Naive B cell (primary cell): ENCODE measurements at regions not wholly inside any gene's neighbourhood (a gene's known extent, or its start where the extent isn't known, plus 50 kb on each side); places are given as distances from the start of the nearest gene placed in this dataset.

ENCODE experiments used
- ATAC-seq, 2 donors: fragments of 150-1000 bp; cut with Tn5 transposase; 2 replicates each; pipeline ENCODE4 v1.10.0; 2021; ENCODE audit warnings: low read depth in 2 of 2, mild to moderate bottlenecking in 2 of 2, moderate library complexity in 2 of 2
- DNase-seq: peaks from one replicate; pipeline ENCODE4 v3.0.0; 2022
- H3K27ac Mint-ChIP-seq, 6 donors: one replicate each; pipeline ENCODE4 v1.8.0; 2020 to 2022; ENCODE audit warnings: mild to moderate bottlenecking in 6 of 6, mixed read lengths in 6 of 6, moderate library complexity in 5 of 6, inconsistent platforms in 2 of 6
- H3K27me3 Mint-ChIP-seq, 3 donors: one replicate each; pipeline ENCODE4 v1.8.0; 2021 to 2022; ENCODE audit warnings: mixed read lengths in 3 of 3, mild to moderate bottlenecking in 1 of 3
- H3K36me3 Mint-ChIP-seq, 2 donors: one replicate each; pipeline ENCODE4 v1.8.0; 2020 to 2022; ENCODE audit warnings: mixed read lengths in 2 of 2, inconsistent platforms in 1 of 2, mild to moderate bottlenecking in 1 of 2
- H3K4me1 Mint-ChIP-seq, 3 donors: one replicate each; pipeline ENCODE4 v1.8.0; 2020 to 2022; ENCODE audit warnings: mixed read lengths in 3 of 3, inconsistent platforms in 1 of 3, mild to moderate bottlenecking in 1 of 3, moderate library complexity in 1 of 3
- H3K4me3 Mint-ChIP-seq, 8 donors: one replicate each; pipeline ENCODE4 v1.8.0; 2020 to 2022; ENCODE audit warnings: mild to moderate bottlenecking in 8 of 8, mixed read lengths in 8 of 8, moderate library complexity in 8 of 8, inconsistent platforms in 2 of 8
- H3K9me3 Mint-ChIP-seq, 7 donors: one replicate each; pipeline ENCODE4 v1.8.0; 2020 to 2022; ENCODE audit warnings: mixed read lengths in 7 of 7, mild to moderate bottlenecking in 5 of 7, inconsistent platforms in 2 of 7, moderate library complexity in 1 of 7

DNA sequence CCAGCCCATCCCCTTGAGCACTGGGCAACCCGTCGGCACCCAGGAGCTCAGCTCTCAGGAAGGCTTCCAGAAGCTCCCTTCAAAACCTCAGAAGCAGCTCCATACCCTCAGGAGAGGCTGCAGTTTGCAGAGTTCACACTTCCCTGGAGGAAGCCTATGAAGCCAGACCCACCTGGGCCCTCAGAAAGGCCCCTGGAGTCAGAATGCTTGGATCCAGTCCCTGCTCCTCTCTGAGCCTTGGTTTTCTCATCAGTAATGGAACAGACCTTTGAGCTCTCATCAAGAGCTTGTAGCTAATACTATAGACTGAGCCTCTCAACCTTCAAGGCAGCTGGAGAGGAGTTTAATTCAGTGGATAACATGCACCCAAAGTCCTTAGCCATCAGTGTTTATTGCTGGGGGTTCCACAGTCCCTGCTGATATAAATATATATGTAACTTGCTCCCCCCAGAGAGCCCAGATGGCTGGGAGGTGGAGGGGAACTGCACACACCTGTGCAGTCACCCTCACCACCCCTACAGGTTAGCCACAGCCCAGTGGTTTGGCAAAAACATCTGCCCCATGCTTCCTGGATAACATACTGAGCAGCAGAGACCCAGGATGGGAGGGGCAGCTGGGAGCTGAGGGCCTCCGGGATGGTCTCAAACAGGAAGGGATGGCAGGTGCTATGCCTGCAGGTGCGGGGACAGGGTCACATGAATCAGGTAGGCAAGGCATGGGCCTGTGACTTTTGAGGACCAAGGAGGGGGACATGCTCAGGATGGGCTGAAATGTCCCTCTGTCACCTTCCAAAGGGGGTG, 120.1 kb downstream of the SNX5 start:
- H3K36me3 Mint-ChIP-seq = peaks cover 0 to 9% of the 10 kb centered on the region in 2 donors
- peak overlapping the region in 7 of 8 donors; percentile 41 to 85 (median 65) for H3K4me3 Mint-ChIP-seq
- peak; percentile 69 to 70 for ATAC-seq
- no peaks in the 10 kb centered on the region for H3K27me3 Mint-ChIP-seq
- peak; percentile 39 for DNase-seq
- H3K27ac Mint-ChIP-seq = peak overlapping the region in 3 of 6 donors; percentile 63 to 95 (median 94)
- peaks cover 64 to 77% (median 73%) of the 10 kb centered on the region in 3 donors for H3K4me1 Mint-ChIP-seq
- H3K9me3 Mint-ChIP-seq = peaks cover 0 to 11% (median 8%) of the 10 kb centered on the region in 7 donors

DNA sequence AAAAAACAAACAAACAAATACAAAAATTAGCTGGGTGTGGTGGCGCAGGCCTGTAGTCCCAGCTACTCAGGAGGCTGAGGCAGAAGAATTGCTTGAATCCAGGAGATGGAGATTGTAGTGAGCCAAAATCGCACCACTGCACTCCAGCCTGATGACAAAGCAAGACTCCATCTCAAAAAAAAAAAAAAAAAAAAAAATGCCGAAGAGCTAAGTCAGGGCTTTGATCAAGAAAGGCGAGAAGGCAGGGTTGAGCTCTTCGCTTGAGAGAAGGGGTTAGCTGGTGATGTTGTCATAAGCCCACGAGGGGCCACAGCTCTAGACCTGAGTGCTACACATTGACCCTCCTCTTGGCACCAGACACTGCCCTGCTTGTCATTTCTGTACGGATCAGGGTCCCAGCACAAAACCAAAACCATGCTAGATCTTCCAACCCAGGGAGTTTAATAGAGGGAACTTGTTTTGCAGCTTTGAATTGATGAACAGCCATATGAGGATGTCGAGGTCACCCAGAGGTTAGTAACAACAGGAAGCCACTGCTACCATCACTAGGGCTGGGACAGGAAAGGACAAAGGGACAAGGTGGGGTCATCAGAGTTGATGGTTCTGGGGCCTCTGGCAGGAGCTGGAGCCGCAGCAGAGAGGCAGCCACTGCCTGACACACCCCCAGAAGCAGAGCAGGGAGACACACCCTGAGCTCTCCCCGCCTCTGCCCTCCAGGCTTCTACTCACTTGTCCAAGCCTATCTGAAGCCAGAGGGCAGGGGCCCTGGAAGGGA, 122.7 kb downstream of the SNX5 start:
- DNase-seq = no peak
- Mint-ChIP-seq H3K4me1 (peaks cover 77 to 90% (median 86%) of the 10 kb centered on the region in 3 donors), H3K4me3 (peak overlapping the region in 7 of 8 donors; percentile 0 to 78 (median 64)), H3K27me3 (no peaks in the 10 kb centered on the region), H3K9me3 (peaks cover 0 to 11% (median 8%) of the 10 kb centered on the region in 7 donors), H3K36me3 (peaks cover 4 to 9% of the 10 kb centered on the region in 2 donors), H3K27ac (peak overlapping the region in 5 of 6 donors; percentile 11 to 78 (median 56))
- no peak for ATAC-seq

- peaks cover 5 to 9% of the 10 kb centered on the region in 2 donors for H3K36me3 Mint-ChIP-seq
- ATAC-seq (no peak), DNase-seq (no peak)
- H3K27me3 Mint-ChIP-seq = no peaks in the 10 kb centered on the region
- H3K27ac Mint-ChIP-seq = peak overlapping the region in 3 of 6 donors; percentile 13 to 47 (median 41)
- H3K9me3 Mint-ChIP-seq = peaks cover 0 to 11% (median 8%) of the 10 kb centered on the region in 7 donors
- H3K4me1 Mint-ChIP-seq = peaks cover 72 to 87% (median 79%) of the 10 kb centered on the region in 3 donors
- H3K4me3 Mint-ChIP-seq = peak overlapping the region in 6 of 8 donors; percentile 2 to 83 (median 65)
Measured at GRCh38 chr20:17844549-17845298, 123.9 kb downstream of the SNX5 start.

DNA sequence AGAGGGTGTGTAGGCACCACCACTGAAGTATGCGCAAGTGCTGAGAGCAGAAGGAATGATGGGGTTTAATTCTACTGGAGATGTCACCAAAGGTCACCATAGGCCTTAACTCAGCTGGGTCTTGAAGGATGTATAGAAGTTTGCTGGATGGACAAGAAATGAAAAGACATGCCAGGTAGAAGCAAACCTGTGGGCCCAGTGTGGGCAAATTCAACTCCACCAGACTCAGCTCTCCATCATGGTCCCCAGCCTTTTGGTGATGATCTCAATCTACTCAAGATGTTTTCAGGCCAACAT, 124.5 kb downstream of the SNX5 start:
- H3K4me3 Mint-ChIP-seq = peak overlapping the region in 6 of 8 donors; percentile 22 to 83 (median 59)
- peak overlapping the region in 5 of 6 donors; percentile 28 to 72 (median 50) for H3K27ac Mint-ChIP-seq
- no peak for DNase-seq
- H3K27me3 Mint-ChIP-seq = no peaks in the 10 kb centered on the region
- peaks cover 5 to 6% of the 10 kb centered on the region in 2 donors for H3K36me3 Mint-ChIP-seq
- H3K9me3 Mint-ChIP-seq = peaks cover 0 to 7% (median 3%) of the 10 kb centered on the region in 7 donors
- ATAC-seq = no peak
- peaks cover 68 to 81% (median 75%) of the 10 kb centered on the region in 3 donors for H3K4me1 Mint-ChIP-seq

DNA sequence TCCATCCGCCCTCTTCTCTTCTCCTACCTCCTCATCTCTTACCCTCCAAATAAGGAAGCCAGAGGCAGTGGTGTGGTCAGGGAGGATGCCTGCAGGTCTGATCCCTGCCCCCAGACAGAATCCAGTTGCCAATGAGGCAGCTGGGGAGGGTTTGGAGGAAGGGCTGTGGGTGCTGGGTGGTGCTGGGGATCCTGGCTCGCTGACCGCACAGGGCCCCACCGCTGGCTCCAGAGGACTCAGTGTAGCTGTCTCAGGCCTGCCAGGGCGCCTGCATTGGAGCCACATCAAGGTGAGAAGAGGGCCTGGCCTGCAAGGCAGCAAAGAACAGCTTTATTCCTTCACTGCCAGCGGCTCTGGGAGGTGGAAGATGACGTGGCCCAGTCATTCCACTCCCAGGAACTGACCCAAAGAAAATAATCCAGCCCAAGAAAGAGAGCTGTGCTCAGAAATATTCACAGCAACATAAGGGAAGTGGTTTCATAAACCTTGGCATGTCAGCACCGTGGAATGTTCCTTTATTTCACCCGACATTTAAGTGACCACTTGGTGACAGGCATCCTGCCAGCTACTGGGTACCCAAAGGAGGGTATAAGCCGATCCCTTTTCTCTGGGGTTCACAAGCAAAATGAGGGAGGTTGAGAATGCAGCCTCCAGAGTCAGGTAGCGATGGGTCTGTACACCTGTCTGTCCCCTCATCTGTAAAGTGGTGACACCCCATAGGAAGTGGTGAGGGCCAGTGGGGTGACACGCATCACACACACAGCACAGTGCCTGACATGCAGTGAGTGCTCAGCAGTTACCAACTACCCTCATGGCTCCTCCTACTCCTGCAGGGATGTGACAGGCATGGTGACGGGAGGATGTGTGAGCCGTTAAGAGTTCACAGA, 125.1 kb downstream of the SNX5 start:
- peaks cover 0 to 4% (median 0%) of the 10 kb centered on the region in 7 donors for H3K9me3 Mint-ChIP-seq
- DNase-seq (peak; percentile 31), ATAC-seq (peak; percentile 72 to 75)
- peak overlapping the region in 5 of 6 donors; percentile 28 to 72 (median 62) for H3K27ac Mint-ChIP-seq
- peaks cover 63 to 75% (median 70%) of the 10 kb centered on the region in 3 donors for H3K4me1 Mint-ChIP-seq
- H3K36me3 Mint-ChIP-seq = peaks cover 0 to 5% of the 10 kb centered on the region in 2 donors
- H3K27me3 Mint-ChIP-seq = no peaks in the 10 kb centered on the region
- H3K4me3 Mint-ChIP-seq = peak overlapping the region in 7 of 8 donors; percentile 22 to 83 (median 55)

GRCh38 chr20:17841751-17842215, 126.8 kb downstream of the SNX5 start:
- H3K9me3 Mint-ChIP-seq = peaks cover 0 to 4% (median 0%) of the 10 kb centered on the region in 7 donors
- H3K4me3 Mint-ChIP-seq = no peak overlapping the region
- H3K4me1 Mint-ChIP-seq = peaks cover 46 to 58% (median 53%) of the 10 kb centered on the region in 3 donors
- no peaks in the 10 kb centered on the region for H3K27me3 Mint-ChIP-seq
- ATAC-seq (no peak), DNase-seq (no peak)
- peaks cover 0 to 5% of the 10 kb centered on the region in 2 donors for H3K36me3 Mint-ChIP-seq
- peak overlapping the region in 2 of 6 donors; percentile 47 to 65 for H3K27ac Mint-ChIP-seq

GRCh38 chr20:17840423-17840822, 128.2 kb downstream of the SNX5 start:
- peaks cover 0 to 5% of the 10 kb centered on the region in 2 donors for H3K36me3 Mint-ChIP-seq
- peaks cover 0 to 4% (median 0%) of the 10 kb centered on the region in 7 donors for H3K9me3 Mint-ChIP-seq
- ATAC-seq = no peak
- no peak for DNase-seq
- peaks cover 36 to 44% (median 40%) of the 10 kb centered on the region in 3 donors for H3K4me1 Mint-ChIP-seq
- peak overlapping the region in 2 of 6 donors; percentile 19 to 26 for H3K27ac Mint-ChIP-seq
- H3K4me3 Mint-ChIP-seq = no peak overlapping the region
- H3K27me3 Mint-ChIP-seq = no peaks in the 10 kb centered on the region

DNA sequence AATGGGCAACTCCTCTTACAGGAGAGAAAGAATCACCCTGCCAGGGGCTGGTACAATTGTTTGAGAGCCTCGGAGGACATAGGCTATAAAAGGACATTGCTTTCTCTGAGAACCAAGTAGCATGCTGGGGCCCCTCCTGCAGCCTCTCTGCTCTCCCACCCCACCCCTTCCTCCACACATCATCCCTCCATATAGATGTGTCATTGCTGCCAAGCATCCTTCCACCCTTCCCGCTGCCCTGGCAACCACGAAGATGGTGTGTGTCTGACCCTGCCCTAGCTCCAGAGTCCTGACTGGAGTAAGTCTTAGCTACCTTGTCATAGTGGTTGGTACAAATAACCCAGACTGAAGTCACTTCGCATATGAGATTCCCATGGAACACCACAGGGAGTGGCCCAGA, 129.7 kb downstream of the SNX5 start:
- Mint-ChIP-seq H3K4me1 (peaks cover 23 to 29% (median 24%) of the 10 kb centered on the region in 3 donors), H3K9me3 (peaks cover 0 to 3% (median 0%) of the 10 kb centered on the region in 7 donors), H3K27ac (no peak overlapping the region), H3K36me3 (peaks cover 0 to 5% of the 10 kb centered on the region in 2 donors), H3K4me3 (peak overlapping the region in 1 of 8 donors; percentile 62), H3K27me3 (no peaks in the 10 kb centered on the region)
- ATAC-seq (no peak), DNase-seq (no peak)

DNA sequence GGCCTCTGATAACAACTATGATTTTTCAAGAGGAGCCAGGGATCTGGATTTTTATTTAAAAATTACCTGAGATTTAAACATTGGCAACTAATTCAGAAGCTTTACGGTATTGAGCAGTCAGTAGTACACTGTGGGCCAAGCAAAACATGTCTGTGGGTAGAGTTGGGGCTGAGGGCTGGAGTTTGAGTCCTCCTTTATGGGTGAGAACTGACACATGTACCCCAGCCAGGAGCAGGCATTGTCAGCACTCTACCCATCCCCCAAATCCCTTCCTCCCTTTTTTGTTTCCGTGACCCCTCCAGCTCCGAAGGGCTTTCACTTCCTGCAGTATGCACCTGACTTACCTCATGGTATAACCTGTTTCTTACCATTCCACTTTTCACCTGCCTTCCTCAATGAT, 131.4 kb downstream of the SNX5 start:
- no peak for ATAC-seq

DNA sequence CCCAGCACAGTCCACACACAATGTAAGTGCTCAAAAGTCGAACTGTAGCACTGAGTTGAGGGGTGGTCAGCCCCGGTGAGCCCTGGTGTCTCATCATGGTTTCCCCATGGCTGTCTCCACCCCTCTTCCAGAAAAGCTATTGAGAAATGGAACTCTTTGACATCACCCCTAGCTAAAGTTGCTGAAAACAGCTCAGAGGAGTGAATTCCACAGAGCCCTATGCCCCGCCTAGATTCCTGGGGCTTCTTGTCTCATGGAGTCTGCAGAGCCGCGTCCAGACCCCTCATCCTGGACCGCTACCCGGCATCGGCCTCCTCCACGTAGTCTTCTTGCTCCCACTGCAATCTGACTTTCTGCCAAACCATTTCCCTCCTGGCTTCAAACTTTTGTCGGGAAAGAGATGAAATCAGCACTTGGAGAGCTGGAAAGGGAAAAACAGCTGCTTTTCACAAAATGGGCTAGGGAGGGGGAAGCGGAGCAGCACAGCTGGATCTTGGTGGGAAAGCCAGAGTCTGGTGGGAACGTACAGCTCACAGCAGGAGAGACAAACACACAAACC, 132.2 kb downstream of the SNX5 start:
- Mint-ChIP-seq H3K27me3 (peaks cover 0 to 2% (median 0%) of the 10 kb centered on the region in 3 donors), H3K9me3 (peaks cover 0 to 3% (median 0%) of the 10 kb centered on the region in 7 donors), H3K4me3 (no peak overlapping the region), H3K36me3 (peaks cover 0 to 5% of the 10 kb centered on the region in 2 donors), H3K4me1 (peaks cover 7 to 10% (median 8%) of the 10 kb centered on the region in 3 donors), H3K27ac (peak overlapping the region in 1 of 6 donors; percentile 66)
- DNase-seq = no peak
- ATAC-seq = no peak

More for the DNA sequence above, 131.4 kb downstream of the SNX5 start:
- Mint-ChIP-seq H3K4me1 (peaks cover 9 to 14% (median 12%) of the 10 kb centered on the region in 3 donors), H3K4me3 (no peak overlapping the region), H3K27ac (peak overlapping the region in 1 of 6 donors; percentile 86), H3K9me3 (peaks cover 0 to 3% (median 0%) of the 10 kb centered on the region in 7 donors), H3K27me3 (no peaks in the 10 kb centered on the region), H3K36me3 (peaks cover 0 to 5% of the 10 kb centered on the region in 2 donors)
- no peak for DNase-seq

- DNase-seq = no peak
- ATAC-seq = no peak
- Mint-ChIP-seq H3K27ac (peak overlapping the region in 1 of 6 donors; percentile 44), H3K9me3 (peaks cover 0 to 3% (median 0%) of the 10 kb centered on the region in 7 donors), H3K36me3 (peaks cover 0 to under 1% of the 10 kb centered on the region in 2 donors), H3K4me1 (peaks cover 3 to 5% (median 4%) of the 10 kb centered on the region in 3 donors), H3K4me3 (no peak overlapping the region), H3K27me3 (peaks cover 0 to 6% (median 0%) of the 10 kb centered on the region in 3 donors)
Measured at GRCh38 chr20:17835934-17836300, 132.7 kb downstream of the SNX5 start.
